ENCODE measurements at regions not wholly inside any gene's neighbourhood (a gene's known extent, or its start where the extent isn't known, plus 50 kb on each side); places are given as distances from the start of the nearest gene placed in this dataset.

DNA sequence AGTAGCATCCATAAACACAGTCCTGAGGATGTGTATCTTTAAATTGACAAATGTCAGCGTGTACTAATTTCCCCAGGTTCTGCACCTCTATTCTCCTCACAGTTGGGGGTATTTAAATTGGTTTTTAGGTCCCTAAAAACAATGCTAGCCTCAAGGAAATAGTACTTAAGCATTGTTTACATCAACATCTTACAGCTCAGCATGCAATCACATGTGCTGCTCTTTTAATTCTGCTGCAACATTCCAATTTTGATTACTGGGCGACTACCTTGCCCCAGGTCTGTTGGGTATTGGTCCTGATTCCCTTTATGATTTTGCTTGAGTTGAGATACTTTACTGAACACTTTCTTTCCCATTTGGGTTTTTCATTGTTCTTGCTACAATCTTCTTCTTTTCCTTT lies 616.6 kb downstream of the CCER1 start:
- Mint-ChIP-seq H3K36me3 (no peaks in the 10 kb centered on the region), H3K9me3 (no peaks in the 10 kb centered on the region), H3K4me1 (no peaks in the 10 kb centered on the region), H3K4me3 (no peak overlapping the region), H3K27ac (no peak overlapping the region)
- DNase-seq (ENCODE audit: low spot score in 2 of 2): no peak
- no peak for ATAC-seq

DNA sequence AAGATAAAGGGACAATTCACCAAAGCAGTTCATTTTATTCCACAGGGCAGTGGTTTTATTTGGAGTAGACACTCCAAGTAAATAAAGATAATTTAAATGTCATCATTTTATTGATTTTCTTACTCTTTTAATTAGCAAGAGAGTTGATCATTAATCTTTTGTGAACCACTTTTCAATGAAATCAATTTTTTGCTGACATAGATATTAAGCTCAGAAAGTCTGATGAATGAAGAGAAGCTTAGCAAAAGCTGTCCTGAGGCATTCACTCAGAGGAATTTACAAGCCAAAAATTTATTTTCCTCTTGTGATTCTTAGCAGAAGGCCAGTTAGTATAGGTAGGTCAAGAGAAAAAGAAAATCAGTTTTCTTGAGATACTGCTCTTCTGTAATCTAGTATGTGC lies 618.0 kb downstream of the CCER1 start:
- ATAC-seq: no peak
- Mint-ChIP-seq H3K4me1 (no peaks in the 10 kb centered on the region), H3K36me3 (no peaks in the 10 kb centered on the region), H3K4me3 (no peak overlapping the region), H3K9me3 (no peaks in the 10 kb centered on the region), H3K27ac (no peak overlapping the region)
- no peak for DNase-seq (ENCODE audit: low spot score in 2 of 2)

DNA sequence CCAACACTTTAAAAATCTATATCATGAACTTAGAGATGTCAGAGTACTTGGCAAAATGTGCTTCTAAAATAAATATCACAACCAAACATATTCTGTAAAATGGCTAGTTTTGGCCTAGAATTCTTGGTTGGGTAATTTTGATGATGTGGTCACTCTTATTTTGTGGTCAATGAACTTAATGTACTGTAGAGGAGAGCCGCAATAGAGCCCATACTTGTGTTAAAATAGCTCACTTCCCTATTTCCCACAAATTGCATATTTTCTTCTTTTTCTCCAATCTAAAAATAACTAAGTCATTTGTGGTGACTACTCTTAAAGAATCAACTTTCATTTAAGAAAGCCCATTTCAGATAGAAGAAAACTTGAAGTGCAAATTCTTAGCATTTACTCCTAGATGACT lies 619.4 kb downstream of the CCER1 start:
- DNase-seq (ENCODE audit: low spot score in 2 of 2) (no peak), ATAC-seq (no peak)
- Mint-ChIP-seq H3K9me3 (no peaks in the 10 kb centered on the region), H3K27ac (no peak overlapping the region), H3K4me1 (no peaks in the 10 kb centered on the region), H3K4me3 (no peak overlapping the region), H3K36me3 (no peaks in the 10 kb centered on the region)

GRCh38 chr12:90333939-90334338 lies 621.0 kb downstream of the CCER1 start:
- no peaks in the 10 kb centered on the region for H3K9me3 Mint-ChIP-seq
- DNase-seq (ENCODE audit: low spot score in 2 of 2): no peak
- ATAC-seq: no peak
- H3K4me1 Mint-ChIP-seq: no peaks in the 10 kb centered on the region
- no peak overlapping the region for H3K27ac Mint-ChIP-seq
- no peaks in the 10 kb centered on the region for H3K36me3 Mint-ChIP-seq
- H3K4me3 Mint-ChIP-seq: no peak overlapping the region

- ATAC-seq (no peak), DNase-seq (ENCODE audit: low spot score in 2 of 2) (no peak)
- H3K36me3 Mint-ChIP-seq: no peaks in the 10 kb centered on the region
- no peak overlapping the region for H3K27ac Mint-ChIP-seq
- H3K9me3 Mint-ChIP-seq: no peaks in the 10 kb centered on the region
- no peaks in the 10 kb centered on the region for H3K4me1 Mint-ChIP-seq
- no peak overlapping the region for H3K4me3 Mint-ChIP-seq
These were observed 621.6 kb downstream of the CCER1 start for GRCh38 chr12:90333424-90333823.

DNA sequence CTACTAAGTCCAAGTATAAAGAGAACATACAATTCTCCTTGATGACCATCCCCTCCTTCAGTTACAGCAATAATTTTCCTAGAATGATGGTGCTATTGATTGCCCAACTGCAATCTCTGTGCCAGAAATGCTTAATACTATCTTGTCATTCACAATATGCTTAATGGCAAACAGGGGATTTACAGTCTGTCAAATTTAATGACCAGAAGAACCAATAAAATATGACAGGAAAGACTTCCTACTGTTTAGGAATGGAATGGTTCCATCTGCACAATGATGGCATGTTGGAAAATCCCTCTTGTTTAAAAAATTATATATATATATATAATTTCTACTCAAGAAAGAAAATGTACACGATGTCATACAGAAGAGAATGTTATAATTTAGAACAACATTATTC lies 623.2 kb downstream of the CCER1 start:
- H3K4me1 Mint-ChIP-seq: no peaks in the 10 kb centered on the region
- H3K27ac Mint-ChIP-seq: no peak overlapping the region
- H3K9me3 Mint-ChIP-seq: no peaks in the 10 kb centered on the region
- DNase-seq (ENCODE audit: low spot score in 2 of 2) (no peak), ATAC-seq (no peak)
- H3K4me3 Mint-ChIP-seq: no peak overlapping the region
- no peaks in the 10 kb centered on the region for H3K36me3 Mint-ChIP-seq

DNA sequence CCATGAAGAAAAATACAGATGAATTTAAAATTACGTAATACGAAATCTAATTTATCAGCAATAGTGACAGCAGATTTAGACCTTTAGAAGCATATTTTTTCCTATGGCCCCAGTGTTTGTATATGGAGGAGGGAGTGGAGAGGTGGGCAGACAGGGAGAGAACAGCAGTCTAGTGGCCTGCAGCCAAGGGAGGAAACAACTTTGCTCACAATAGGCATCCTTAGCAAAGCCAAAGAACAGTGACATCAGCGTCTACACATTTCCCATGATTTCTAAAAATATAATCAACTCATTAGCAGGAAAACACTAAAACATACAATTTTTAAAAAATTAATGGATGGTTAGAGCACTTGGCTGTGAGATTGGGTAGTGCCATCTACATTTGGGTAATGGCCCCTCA lies 622.6 kb upstream of the ATP2B1 start:
- Mint-ChIP-seq H3K9me3 (no peaks in the 10 kb centered on the region), H3K36me3 (no peaks in the 10 kb centered on the region), H3K4me3 (no peak overlapping the region), H3K27ac (no peak overlapping the region), H3K4me1 (no peaks in the 10 kb centered on the region)
- ATAC-seq (no peak), DNase-seq (ENCODE audit: low spot score in 2 of 2) (no peak)

DNA sequence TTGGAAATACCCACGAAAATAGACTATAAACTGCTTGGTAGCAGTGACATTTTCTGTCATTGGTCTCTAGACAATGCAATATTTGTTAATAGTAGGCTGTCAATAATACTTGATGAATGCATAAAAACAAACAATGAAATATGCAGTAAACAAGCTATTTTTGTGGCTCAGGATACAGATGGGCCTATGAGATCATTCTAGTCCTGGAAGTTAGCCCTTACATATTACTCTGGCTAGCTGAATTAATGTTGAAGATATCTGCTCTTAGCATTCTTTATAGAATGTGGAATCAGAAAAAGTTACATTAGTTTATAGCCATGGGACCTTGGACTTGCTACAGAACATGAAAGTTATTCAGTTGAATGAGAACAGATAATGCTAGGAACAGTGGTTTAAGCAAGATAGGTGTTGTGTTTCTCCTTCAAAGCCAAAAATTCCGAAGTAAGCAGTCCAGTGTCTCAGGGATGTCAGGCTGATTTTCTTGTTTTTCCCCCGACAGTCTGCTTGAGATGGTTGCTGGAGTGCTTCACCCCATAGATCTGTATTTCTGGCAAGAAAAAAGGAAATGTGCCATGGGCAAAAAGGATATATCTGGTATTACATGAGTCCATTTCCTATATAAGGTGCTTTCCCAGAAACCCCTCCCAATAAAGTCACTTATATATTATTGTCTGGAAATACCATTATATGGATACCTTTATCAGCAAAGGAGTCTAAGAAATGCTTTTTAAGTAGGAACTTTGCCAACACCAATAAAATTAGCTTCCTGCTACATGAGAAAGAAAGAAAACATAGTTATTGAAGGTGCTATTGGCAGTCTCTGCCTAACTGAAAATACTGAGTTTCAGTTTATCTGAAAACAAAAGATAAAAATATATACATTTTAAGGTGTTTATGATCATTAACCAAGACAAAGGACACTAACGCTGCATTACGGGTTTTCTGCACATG lies 619.4 kb upstream of the ATP2B1 start:
- no peaks in the 10 kb centered on the region for H3K9me3 Mint-ChIP-seq

DNA sequence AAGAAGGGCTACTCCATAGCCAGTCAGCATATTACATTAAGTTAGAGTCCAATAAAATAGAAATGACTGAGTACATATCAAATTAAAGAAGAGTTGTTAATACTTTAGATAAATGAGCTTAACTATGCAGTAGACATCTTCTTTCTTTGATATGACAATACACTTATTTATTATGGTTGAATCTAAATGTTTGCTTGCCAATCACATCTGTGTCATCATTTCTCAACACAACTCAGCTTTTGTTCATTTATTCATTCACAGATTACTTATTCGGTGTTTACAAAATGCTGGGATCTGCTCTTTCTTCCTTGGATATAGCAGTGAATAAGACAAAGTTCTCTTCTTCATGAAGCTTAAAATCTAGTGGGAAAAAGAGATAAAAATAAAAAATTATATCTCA lies 614.6 kb upstream of the ATP2B1 start:
- Mint-ChIP-seq H3K4me1 (no peaks in the 10 kb centered on the region), H3K9me3 (no peaks in the 10 kb centered on the region)

More for the DNA sequence above, 619.4 kb upstream of the ATP2B1 start:
- Mint-ChIP-seq H3K27ac (no peak overlapping the region), H3K4me1 (no peaks in the 10 kb centered on the region), H3K4me3 (no peak overlapping the region), H3K36me3 (no peaks in the 10 kb centered on the region)
- no peak for DNase-seq (ENCODE audit: low spot score in 2 of 2)
- ATAC-seq: no peak

GRCh38 chr12:90322006-90322405 lies 613.4 kb upstream of the ATP2B1 start:
- no peaks in the 10 kb centered on the region for H3K9me3 Mint-ChIP-seq
- no peaks in the 10 kb centered on the region for H3K36me3 Mint-ChIP-seq
- ATAC-seq: no peak
- no peak overlapping the region for H3K27ac Mint-ChIP-seq
- H3K4me3 Mint-ChIP-seq: no peak overlapping the region
- H3K4me1 Mint-ChIP-seq: no peaks in the 10 kb centered on the region
- DNase-seq (ENCODE audit: low spot score in 2 of 2): no peak

More for the DNA sequence above, 614.6 kb upstream of the ATP2B1 start:
- Mint-ChIP-seq H3K36me3 (no peaks in the 10 kb centered on the region), H3K4me3 (no peak overlapping the region), H3K27ac (no peak overlapping the region)
- ATAC-seq: no peak
- DNase-seq (ENCODE audit: low spot score in 2 of 2): no peak

- no peaks in the 10 kb centered on the region for H3K4me1 Mint-ChIP-seq
- DNase-seq (ENCODE audit: low spot score in 2 of 2) (no peak), ATAC-seq (no peak)
- no peaks in the 10 kb centered on the region for H3K36me3 Mint-ChIP-seq
- no peaks in the 10 kb centered on the region for H3K9me3 Mint-ChIP-seq
- H3K27ac Mint-ChIP-seq: no peak overlapping the region
- no peak overlapping the region for H3K4me3 Mint-ChIP-seq
These were observed 612.7 kb upstream of the ATP2B1 start for GRCh38 chr12:90321369-90321768.

DNA sequence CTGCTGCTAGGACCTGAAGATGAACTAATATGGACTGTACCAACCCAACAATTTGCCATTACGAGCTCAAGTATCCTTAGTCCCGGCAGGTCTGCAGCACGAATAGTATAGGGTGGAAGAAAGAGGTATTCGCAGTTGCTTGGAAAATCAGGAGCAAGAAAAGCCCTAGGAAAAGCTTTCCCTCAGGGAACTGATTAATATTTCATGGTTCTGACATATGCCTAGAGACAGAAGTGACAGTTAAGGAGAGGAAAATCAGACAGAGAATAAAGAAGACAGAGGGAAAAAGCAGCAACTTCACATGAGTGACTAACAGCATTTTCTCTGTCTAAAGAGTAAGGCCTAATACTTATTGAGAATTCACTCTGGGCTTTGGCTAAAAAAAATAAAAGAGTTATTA lies 602.9 kb upstream of the ATP2B1 start:
- no peaks in the 10 kb centered on the region for H3K4me1 Mint-ChIP-seq
- no peak overlapping the region for H3K4me3 Mint-ChIP-seq
- no peak for ATAC-seq
- DNase-seq (ENCODE audit: low spot score in 2 of 2): no peak
- H3K36me3 Mint-ChIP-seq: no peaks in the 10 kb centered on the region
- H3K9me3 Mint-ChIP-seq: no peaks in the 10 kb centered on the region
- H3K27ac Mint-ChIP-seq: no peak overlapping the region

DNA sequence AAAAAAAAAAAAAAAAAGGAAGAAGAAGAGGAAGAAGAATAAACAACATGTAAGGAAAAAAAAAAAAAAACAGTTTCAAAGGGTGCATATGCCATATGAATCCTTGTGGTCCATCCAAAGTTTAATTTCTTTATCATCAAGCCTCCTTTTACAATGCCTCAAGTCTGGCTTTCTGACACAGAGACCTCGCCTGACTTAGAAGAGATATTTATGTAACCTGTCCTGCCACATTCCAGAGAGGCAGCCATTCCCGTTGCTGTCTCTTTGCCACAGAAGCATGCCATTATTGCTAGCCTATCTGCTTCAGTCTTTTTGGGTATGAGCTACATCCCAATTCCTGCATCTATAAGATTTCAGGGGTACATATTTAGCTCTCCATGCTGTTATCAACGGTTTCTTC lies 596.7 kb upstream of the ATP2B1 start:
- no peaks in the 10 kb centered on the region for H3K9me3 Mint-ChIP-seq

GRCh38 chr12:90304231-90304630 lies 595.6 kb upstream of the ATP2B1 start:
- no peaks in the 10 kb centered on the region for H3K9me3 Mint-ChIP-seq
- no peaks in the 10 kb centered on the region for H3K36me3 Mint-ChIP-seq
- no peak for DNase-seq (ENCODE audit: low spot score in 2 of 2)
- no peak overlapping the region for H3K4me3 Mint-ChIP-seq
- H3K4me1 Mint-ChIP-seq: peaks cover 7% of the 10 kb centered on the region
- ATAC-seq: no peak
- no peak overlapping the region for H3K27ac Mint-ChIP-seq

More for the DNA sequence above, 596.7 kb upstream of the ATP2B1 start:
- H3K36me3 Mint-ChIP-seq: no peaks in the 10 kb centered on the region
- H3K4me3 Mint-ChIP-seq: no peak overlapping the region
- no peaks in the 10 kb centered on the region for H3K4me1 Mint-ChIP-seq
- H3K27ac Mint-ChIP-seq: no peak overlapping the region
- ATAC-seq: no peak
- no peak for DNase-seq (ENCODE audit: low spot score in 2 of 2)

DNA sequence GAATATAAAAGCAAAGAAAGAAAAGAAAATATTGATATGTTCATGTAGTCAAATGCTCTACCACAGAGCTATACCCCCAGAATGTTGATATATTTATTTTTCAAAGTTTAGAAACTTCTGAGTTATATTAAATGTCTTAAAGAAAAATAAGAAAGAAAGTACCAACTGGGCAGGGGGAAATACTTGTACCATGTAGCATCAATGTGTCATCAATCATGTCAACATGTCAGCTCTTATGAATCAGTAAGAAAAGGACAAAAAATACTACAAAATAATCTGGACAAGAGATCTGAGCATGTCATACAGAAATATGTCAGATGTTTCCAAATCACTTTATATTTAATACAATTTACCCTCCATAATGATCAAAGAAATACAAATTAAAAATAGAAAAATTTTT lies 595.1 kb upstream of the ATP2B1 start:
- Mint-ChIP-seq H3K4me1 (peaks cover 12% of the 10 kb centered on the region), H3K4me3 (no peak overlapping the region), H3K27ac (no peak overlapping the region), H3K9me3 (no peaks in the 10 kb centered on the region), H3K36me3 (no peaks in the 10 kb centered on the region)
- DNase-seq (ENCODE audit: low spot score in 2 of 2) (no peak), ATAC-seq (no peak)

DNA sequence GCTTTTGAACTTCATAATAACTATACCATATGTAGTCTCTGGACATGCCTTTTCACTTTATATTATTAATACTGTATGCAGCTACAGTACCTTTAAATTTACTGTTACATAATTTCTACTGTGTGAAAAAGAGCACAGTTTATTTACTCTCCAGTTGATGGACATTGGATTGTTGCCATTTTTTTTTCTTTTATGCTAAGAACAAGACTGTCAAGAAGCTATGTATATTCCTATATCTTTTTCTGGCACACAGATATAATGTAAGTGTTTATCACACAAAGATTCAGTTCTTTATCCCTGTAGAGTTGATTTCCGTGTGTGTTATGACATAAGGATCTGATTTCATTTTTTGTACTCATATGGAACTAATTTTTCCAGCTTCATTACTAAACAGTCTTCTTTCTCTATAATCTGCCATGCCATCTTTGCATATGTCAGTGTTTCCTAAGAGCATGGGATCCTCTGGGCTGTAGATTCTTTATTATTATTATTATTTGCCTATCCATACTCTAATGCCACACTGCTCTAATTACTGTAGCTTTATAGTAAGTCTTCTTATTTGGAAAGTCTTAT lies 593.0 kb upstream of the ATP2B1 start:
- DNase-seq (ENCODE audit: low spot score in 2 of 2): no peak
- ATAC-seq: no peak
- Mint-ChIP-seq H3K27ac (no peak overlapping the region), H3K36me3 (no peaks in the 10 kb centered on the region), H3K4me1 (peaks cover 19% of the 10 kb centered on the region), H3K9me3 (no peaks in the 10 kb centered on the region), H3K4me3 (no peak overlapping the region)
